Prostate gland (tissue), 2 donors: ENCODE measurements at regions not wholly inside any gene's neighbourhood (a gene's known extent, or its start where the extent isn't known, plus 50 kb on each side); places are given as distances from the start of the nearest gene placed in this dataset.

Experiments used
- DNase-seq: peaks from one replicate; pipeline ENCODE4 v3.0.0-alpha.2; 2019; ENCODE audit warnings: low spot score
- H3K27ac ChIP-seq, 2 donors: fragments of 200-600 bp; sonication (generic); 2 replicates each; pipeline ENCODE4 v1.5.1; 2017 to 2019
- H3K27me3 ChIP-seq: fragments of 200-600 bp; sonication (generic); replicated peaks from 2 replicates; pipeline ENCODE4 v1.5.1; 2019; ENCODE audit not compliant: insufficient read depth
- H3K36me3 ChIP-seq, 2 donors: fragments of 200-600 bp; sonication (generic); 1 replicate in 1 of 2; 2 replicates in 1 of 2; pipeline versions ENCODE4 v1.5.1 to v1.8.1; 2017 to 2019
- H3K4me1 ChIP-seq: fragments of 200-600 bp; sonication (generic); replicated peaks from 2 replicates; pipeline ENCODE4 v1.5.1; 2019
- H3K4me3 ChIP-seq, 2 donors: fragments of 200-600 bp; sonication (generic); 2 replicates each; pipeline ENCODE4 v1.5.1; 2017 to 2019
- H3K9me3 ChIP-seq: fragments of 200-600 bp; sonication (generic); 2 replicates; pipeline ENCODE4 v1.5.1; 2017
- POLR2A ChIP-seq: fragments of 450-650 bp; IDR thresholded peaks from one replicate; pipeline ENCODE4 v1.6.1; 2016; ENCODE audit warnings: antibody characterized with exemption, mild to moderate bottlenecking
- POLR2AphosphoS5 ChIP-seq: sonication (generic); formaldehyde crosslinking; IDR thresholded peaks from one replicate; pipeline ENCODE4 v1.6.1; 2017; ENCODE audit warnings: antibody characterized with exemption
- WGBS: methylation state at CpG from one replicate; pipeline ENCODE4 v1.1.5; 2018; 5-methylcytosine and 5-hydroxymethylcytosine counted together
- intact Hi-C: fragments of 100-400 bp; cut with DNase I; formaldehyde crosslinking; loops from one replicate; pipeline ENCODE4 v1.14.2; 2022
- TF ChIP-seq, protein P1 (sequence below), 4 experiments: fragments of 200-600 bp in 2 of 4; fragments of 450-650 bp in 2 of 4; sonication (generic) in 2 of 4; IDR thresholded peaks; 1 replicate in 3 of 4; 2 replicates in 1 of 4; pipeline ENCODE4 v1.5.1; 2016 to 2019; ENCODE audit warnings: antibody characterized with exemption in 4 of 4, mild to moderate bottlenecking in 2 of 4, moderate library complexity in 2 of 4

DNA sequence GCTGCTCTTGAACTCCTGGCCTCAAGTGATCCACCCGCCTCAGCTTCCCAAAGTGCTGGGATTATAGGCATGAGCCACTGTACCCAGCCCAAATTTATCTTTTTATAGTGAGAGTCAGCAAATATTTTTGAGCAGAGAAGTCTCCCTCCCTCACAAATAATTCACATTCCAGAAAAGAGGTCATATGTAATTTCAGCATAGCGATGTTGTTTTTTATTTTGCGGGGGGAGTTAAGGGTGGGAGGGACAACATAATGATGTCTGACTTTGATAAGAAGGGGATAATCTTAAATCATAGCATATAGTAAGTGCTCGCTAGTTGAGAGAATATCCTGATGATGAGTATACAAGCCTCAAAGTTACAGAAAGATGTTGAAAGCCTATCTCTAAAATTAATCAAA is 1090.2 kb upstream of the ACVR2A start:
- intact Hi-C loops = no loop called here
- no peak for DNase-seq
- no peaks in the 10 kb centered on the region for H3K9me3 ChIP-seq
- H3K36me3 ChIP-seq = no peaks in the 10 kb centered on the region
- H3K4me3 ChIP-seq = no peak overlapping the region
- H3K27ac ChIP-seq = no peak overlapping the region
- no peaks in the 10 kb centered on the region for H3K4me1 ChIP-seq
- WGBS = 85% methylated on average over 4 of the region's 4 CpGs
- TF ChIP-seq, protein P1, sequence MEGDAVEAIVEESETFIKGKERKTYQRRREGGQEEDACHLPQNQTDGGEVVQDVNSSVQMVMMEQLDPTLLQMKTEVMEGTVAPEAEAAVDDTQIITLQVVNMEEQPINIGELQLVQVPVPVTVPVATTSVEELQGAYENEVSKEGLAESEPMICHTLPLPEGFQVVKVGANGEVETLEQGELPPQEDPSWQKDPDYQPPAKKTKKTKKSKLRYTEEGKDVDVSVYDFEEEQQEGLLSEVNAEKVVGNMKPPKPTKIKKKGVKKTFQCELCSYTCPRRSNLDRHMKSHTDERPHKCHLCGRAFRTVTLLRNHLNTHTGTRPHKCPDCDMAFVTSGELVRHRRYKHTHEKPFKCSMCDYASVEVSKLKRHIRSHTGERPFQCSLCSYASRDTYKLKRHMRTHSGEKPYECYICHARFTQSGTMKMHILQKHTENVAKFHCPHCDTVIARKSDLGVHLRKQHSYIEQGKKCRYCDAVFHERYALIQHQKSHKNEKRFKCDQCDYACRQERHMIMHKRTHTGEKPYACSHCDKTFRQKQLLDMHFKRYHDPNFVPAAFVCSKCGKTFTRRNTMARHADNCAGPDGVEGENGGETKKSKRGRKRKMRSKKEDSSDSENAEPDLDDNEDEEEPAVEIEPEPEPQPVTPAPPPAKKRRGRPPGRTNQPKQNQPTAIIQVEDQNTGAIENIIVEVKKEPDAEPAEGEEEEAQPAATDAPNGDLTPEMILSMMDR (IDR thresholded peaks at IDR 0.05) = no peak
- no peak for TF ChIP-seq POLR2A
- TF ChIP-seq POLR2AphosphoS5 = no peak
- no peaks in the 10 kb centered on the region for H3K27me3 ChIP-seq

DNA sequence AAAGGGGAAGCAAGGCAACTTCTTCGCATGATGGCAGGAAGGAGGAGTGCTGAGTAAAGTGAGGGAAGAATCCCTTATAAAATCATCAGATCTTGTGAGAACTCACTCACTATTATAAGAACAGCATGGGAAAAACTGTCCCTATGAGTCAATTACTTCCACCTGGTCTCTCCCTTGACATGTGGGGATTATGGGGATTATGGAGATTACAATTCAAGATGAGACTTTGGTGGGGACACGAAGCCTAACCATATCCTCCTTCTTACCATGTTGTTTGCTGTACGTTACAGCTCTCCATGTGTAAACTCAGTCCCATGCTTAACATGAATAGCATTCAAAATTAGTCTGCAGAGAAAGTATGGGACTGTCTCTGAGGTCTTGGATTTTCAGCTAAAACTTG is 1096.8 kb upstream of the ACVR2A start:
- H3K36me3 ChIP-seq = no peaks in the 10 kb centered on the region
- H3K4me3 ChIP-seq = no peak overlapping the region
- no peak for DNase-seq
- intact Hi-C loops = no loop called here
- TF ChIP-seq, protein P1 (IDR thresholded peaks at IDR 0.05) = no peak
- H3K27ac ChIP-seq = no peak overlapping the region
- WGBS = 85% methylated on average over 3 of the region's 3 CpGs
- H3K9me3 ChIP-seq = no peaks in the 10 kb centered on the region
- H3K4me1 ChIP-seq = no peaks in the 10 kb centered on the region
- H3K27me3 ChIP-seq = no peaks in the 10 kb centered on the region

DNA sequence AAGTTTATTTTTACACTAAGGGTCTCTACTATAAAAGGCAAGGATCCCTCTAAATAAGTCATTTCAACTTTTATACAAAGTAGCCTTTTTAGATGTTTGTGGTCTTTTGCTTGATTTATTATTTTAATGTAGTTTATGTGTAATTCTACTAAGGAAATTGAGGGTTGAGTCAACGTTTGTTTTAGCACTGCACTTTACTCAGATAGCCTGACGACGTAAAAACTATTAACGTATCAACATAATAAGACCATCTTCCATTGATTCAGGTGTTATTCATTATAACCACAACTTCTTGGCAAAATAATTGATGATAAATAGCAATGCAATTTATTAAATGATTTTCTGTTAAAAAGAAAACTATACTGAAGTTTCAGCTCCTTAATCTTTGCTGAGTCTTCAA is 1103.6 kb upstream of the ACVR2A start:
- Histone ChIP-seq H3K4me1 (no peaks in the 10 kb centered on the region), H3K36me3 (no peaks in the 10 kb centered on the region), H3K9me3 (no peaks in the 10 kb centered on the region), H3K4me3 (no peak overlapping the region), H3K27me3 (no peaks in the 10 kb centered on the region), H3K27ac (no peak overlapping the region)
- TF ChIP-seq POLR2A (no peak), POLR2AphosphoS5 (no peak)
- TF ChIP-seq, protein P1 (IDR thresholded peaks at IDR 0.05) = no peak
- intact Hi-C loops = no loop called here
- no peak for DNase-seq
- WGBS = 58% methylated on average over 4 of the region's 4 CpGs

DNA sequence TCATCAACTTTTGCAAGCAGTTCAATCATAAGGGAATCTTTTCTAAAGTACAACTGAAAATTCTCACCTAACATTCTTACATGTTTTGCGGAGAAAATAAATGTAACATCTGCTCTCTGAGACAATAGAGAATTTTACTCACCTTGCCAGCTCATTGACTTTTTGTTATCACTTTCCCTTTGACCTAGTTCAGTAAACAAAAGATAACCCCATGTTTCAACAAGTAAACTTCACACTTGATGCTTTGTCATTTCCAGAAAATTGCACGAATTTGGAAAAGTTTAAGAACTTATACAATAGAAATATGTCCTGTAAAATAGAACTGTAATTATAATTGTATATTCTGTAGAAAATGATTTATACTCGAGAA is 1110.0 kb upstream of the ACVR2A start:
- no peak for DNase-seq
- H3K4me3 ChIP-seq = no peak overlapping the region
- no peaks in the 10 kb centered on the region for H3K36me3 ChIP-seq
- H3K27ac ChIP-seq = no peak overlapping the region
- intact Hi-C loops = loop anchor here (10.0 kb wide), 3 partner anchors 190 to 1180 kb away; no protein-coding TSS in a partner anchor
- WGBS = 77% methylated on average over 3 of the region's 3 CpGs
- no peaks in the 10 kb centered on the region for H3K4me1 ChIP-seq
- H3K9me3 ChIP-seq = no peaks in the 10 kb centered on the region
- no peaks in the 10 kb centered on the region for H3K27me3 ChIP-seq
- TF ChIP-seq POLR2AphosphoS5 = no peak
- TF ChIP-seq, protein P1 (IDR thresholded peaks at IDR 0.05) = no peak
- TF ChIP-seq POLR2A = no peak

DNA sequence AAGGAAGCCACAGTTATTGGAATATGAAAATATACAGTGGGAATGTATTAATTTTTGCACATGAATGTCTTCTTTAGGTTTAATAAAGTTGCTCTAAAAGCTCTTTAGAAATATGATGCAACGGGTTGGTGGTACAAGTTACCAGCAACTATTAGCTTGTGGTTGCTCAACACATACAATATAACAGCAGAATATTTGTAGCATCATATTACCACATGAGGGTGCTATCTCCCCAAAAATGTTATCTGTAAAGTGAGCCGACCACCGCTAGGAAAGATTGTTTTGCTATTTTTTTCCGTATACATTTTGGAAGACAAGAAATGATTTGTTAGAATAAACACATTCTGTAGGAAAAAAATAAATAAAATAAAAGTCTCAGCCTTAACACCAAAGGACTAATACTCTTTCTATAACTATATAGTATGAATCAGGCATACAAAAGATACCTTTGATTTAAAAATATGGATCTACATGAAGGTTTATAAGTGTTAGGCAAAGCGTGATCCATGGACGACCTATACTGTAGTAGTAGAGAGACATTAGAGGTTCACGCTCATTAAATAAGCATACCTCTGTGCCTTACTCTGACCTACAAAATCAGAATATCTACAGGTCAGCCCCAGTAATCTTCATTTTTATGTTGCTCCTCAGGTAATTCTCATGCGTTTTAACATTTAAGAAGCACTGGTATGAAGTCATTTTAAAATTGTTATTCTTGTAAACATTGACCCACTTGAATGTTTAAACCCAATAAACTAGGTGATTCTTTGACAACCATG is 1110.6 kb upstream of the ACVR2A start:
- 25% methylated on average over 8 of the region's 8 CpGs for WGBS

More for the DNA sequence above, 1110.6 kb upstream of the ACVR2A start:
- no peaks in the 10 kb centered on the region for H3K27me3 ChIP-seq
- H3K36me3 ChIP-seq = no peaks in the 10 kb centered on the region
- no peak for DNase-seq
- H3K27ac ChIP-seq = no peak overlapping the region
- H3K4me3 ChIP-seq = no peak overlapping the region
- no peaks in the 10 kb centered on the region for H3K4me1 ChIP-seq
- TF ChIP-seq, protein P1 (IDR thresholded peaks at IDR 0.05) = peak in 3 of 4 experiments; percentile 44 to 68 (median 55)
- no peak for TF ChIP-seq POLR2A
- no peak for TF ChIP-seq POLR2AphosphoS5
- no peaks in the 10 kb centered on the region for H3K9me3 ChIP-seq
- intact Hi-C loops = loop anchor here (10.0 kb wide), 3 partner anchors 191 to 1181 kb away; no protein-coding TSS in a partner anchor
